Neural cell (in vitro differentiated cells): ENCODE measurements at regions not wholly inside any gene's neighbourhood (a gene's known extent, or its start where the extent isn't known, plus 50 kb on each side); places are given as distances from the start of the nearest gene placed in this dataset.

ENCODE experiments used
- H2AFZ ChIP-seq: fragments of 200-600, 300-800 bp; sonication (generic), shearing (Covaris generic); 2 replicates; pipeline ENCODE4 v1.6.0; 2014; ENCODE audit warnings: low read depth, mild to moderate bottlenecking, antibody characterized with exemption, low read length, moderate library complexity
- H3F3A ChIP-seq: fragments of 200-600 bp; shearing (Covaris generic); 2 replicates; pipeline ENCODE4 v1.6.1; 2016; ENCODE audit warnings: mild to moderate bottlenecking, moderate library complexity, mixed read lengths, antibody characterized with exemption, low read length; ENCODE audit not compliant: insufficient read depth, poor library complexity, severe bottlenecking
- H3K27ac ChIP-seq: fragments of 200-600, 300-800 bp; sonication (generic), shearing (Covaris generic); 2 replicates; pipeline ENCODE4 v1.5.1; 2014; ENCODE audit warnings: mild to moderate bottlenecking, low read length, moderate library complexity
- H3K27me3 ChIP-seq: fragments of 300-800, 200-600 bp; sonication (generic), shearing (Covaris generic); 2 replicates; pipeline ENCODE4 v1.6.0; 2014; ENCODE audit warnings: mild to moderate bottlenecking, low read depth, low read length, moderate library complexity; ENCODE audit not compliant: insufficient read depth
- H3K36me3 ChIP-seq: fragments of 300-800, 200-600 bp; sonication (generic), shearing (Covaris generic); 2 replicates; pipeline ENCODE4 v1.5.1; 2014; ENCODE audit warnings: mild to moderate bottlenecking, antibody characterized with exemption, low read length, moderate library complexity; ENCODE audit not compliant: insufficient read depth
- H3K4me2 ChIP-seq: fragments of 300-800, 200-600 bp; sonication (generic), shearing (Covaris generic); 2 replicates; pipeline ENCODE4 v1.6.0; 2014; ENCODE audit warnings: mild to moderate bottlenecking, low read length
- H3K4me3 ChIP-seq: fragments of 300-800, 200-600 bp; sonication (generic), shearing (Covaris generic); 2 replicates; pipeline ENCODE4 v1.5.1; 2014; ENCODE audit warnings: mild to moderate bottlenecking, low read length, moderate library complexity
- H3K79me2 ChIP-seq: fragments of 200-600 bp; shearing (Covaris generic); replicated peaks from 2 replicates; pipeline ENCODE4 v1.6.0; 2014; ENCODE audit warnings: mild to moderate bottlenecking, low read length, moderate library complexity; ENCODE audit not compliant: insufficient read depth
- H3K9ac ChIP-seq: fragments of 300-800, 200-600 bp; sonication (generic), shearing (Covaris generic); 2 replicates; pipeline ENCODE4 v1.6.1; 2016; ENCODE audit warnings: mild to moderate bottlenecking, low read length, mixed read lengths
- H3K9me2 ChIP-seq: fragments of 200-600 bp; shearing (Covaris generic); 2 replicates; pipeline ENCODE4 v1.6.1; 2016; ENCODE audit warnings: mild to moderate bottlenecking, low read length, mixed read lengths; ENCODE audit not compliant: insufficient read depth
- H3K9me3 ChIP-seq: fragments of 200-600, 300-800 bp; sonication (generic), shearing (Covaris generic); 2 replicates; pipeline ENCODE4 v1.6.1; 2016; ENCODE audit warnings: mild to moderate bottlenecking, mixed run types, low read length, moderate library complexity, mixed read lengths
- H4K20me1 ChIP-seq: fragments of 200-600 bp; shearing (Covaris generic); 2 replicates; pipeline ENCODE4 v1.6.1; 2016; ENCODE audit warnings: mild to moderate bottlenecking, mixed run types; ENCODE audit not compliant: insufficient read depth
- EP300 ChIP-seq: fragments of 450-650 bp; conservative IDR thresholded peaks from 2 replicates; pipeline ENCODE4 v1.6.1; 2014; ENCODE audit warnings: antibody characterized with exemption, mild to moderate bottlenecking, moderate library complexity; ENCODE audit not compliant: poor library complexity, severe bottlenecking
- EZH2 ChIP-seq: fragments of 200-600, 300-800 bp; shearing (Covaris generic), sonication (generic); IDR thresholded peaks from 2 replicates; pipeline ENCODE4 v1.6.1; 2014; ENCODE audit warnings: antibody characterized with exemption, low read length, borderline replicate concordance, mild to moderate bottlenecking; ENCODE audit not compliant: insufficient read depth, poor library complexity, severe bottlenecking
- MXI1 ChIP-seq: fragments of 450-650 bp; conservative IDR thresholded peaks from 2 replicates; pipeline ENCODE4 v1.6.1; 2014; ENCODE audit warnings: antibody characterized with exemption, mild to moderate bottlenecking; ENCODE audit not compliant: poor library complexity, severe bottlenecking
- POLR2AphosphoS5 ChIP-seq: IDR thresholded peaks from 2 replicates; pipeline ENCODE4 v1.6.1; 2012
- RAD21 ChIP-seq: fragments of 450-650 bp; conservative IDR thresholded peaks from 2 replicates; pipeline ENCODE4 v1.6.1; 2014; ENCODE audit warnings: antibody characterized with exemption, mild to moderate bottlenecking, moderate library complexity
- SMC3 ChIP-seq: fragments of 450-650 bp; conservative IDR thresholded peaks from 2 replicates; pipeline ENCODE4 v1.6.1; 2014; ENCODE audit warnings: antibody characterized with exemption, mild to moderate bottlenecking, moderate library complexity; ENCODE audit not compliant: poor library complexity
- TAF1 ChIP-seq: IDR thresholded peaks from 2 replicates; pipeline ENCODE4 v1.6.1; 2012; ENCODE audit warnings: low read depth
- TF ChIP-seq, protein P1 (sequence below): IDR thresholded peaks from 2 replicates; pipeline ENCODE4 v1.6.1; 2012; ENCODE audit warnings: borderline replicate concordance
- TF ChIP-seq, protein P2 (sequence below): fragments of 450-650 bp; IDR thresholded peaks from 2 replicates; pipeline ENCODE4 v1.5.1; 2014; ENCODE audit warnings: antibody characterized with exemption, mild to moderate bottlenecking, moderate library complexity; ENCODE audit not compliant: poor library complexity, severe bottlenecking

- no peaks in the 10 kb centered on the region for H3K27me3 ChIP-seq
- H3K4me2 ChIP-seq: no peak overlapping the region
- H3K79me2 ChIP-seq: no peaks in the 10 kb centered on the region
- H2AFZ ChIP-seq: no peak overlapping the region
- H3K9me3 ChIP-seq: no peaks in the 10 kb centered on the region
- H3K36me3 ChIP-seq: no peaks in the 10 kb centered on the region
- no peak overlapping the region for H3K4me3 ChIP-seq
- H3K9ac ChIP-seq: no peak overlapping the region
- H3K9me2 ChIP-seq: no peaks in the 10 kb centered on the region
- no peaks in the 10 kb centered on the region for H4K20me1 ChIP-seq
- TF ChIP-seq TAF1 (no peak), EZH2 (no peak), RAD21 (no peak), MXI1 (no peak), POLR2AphosphoS5 (no peak), EP300 (no peak), SMC3 (no peak)
- TF ChIP-seq, protein P1, sequence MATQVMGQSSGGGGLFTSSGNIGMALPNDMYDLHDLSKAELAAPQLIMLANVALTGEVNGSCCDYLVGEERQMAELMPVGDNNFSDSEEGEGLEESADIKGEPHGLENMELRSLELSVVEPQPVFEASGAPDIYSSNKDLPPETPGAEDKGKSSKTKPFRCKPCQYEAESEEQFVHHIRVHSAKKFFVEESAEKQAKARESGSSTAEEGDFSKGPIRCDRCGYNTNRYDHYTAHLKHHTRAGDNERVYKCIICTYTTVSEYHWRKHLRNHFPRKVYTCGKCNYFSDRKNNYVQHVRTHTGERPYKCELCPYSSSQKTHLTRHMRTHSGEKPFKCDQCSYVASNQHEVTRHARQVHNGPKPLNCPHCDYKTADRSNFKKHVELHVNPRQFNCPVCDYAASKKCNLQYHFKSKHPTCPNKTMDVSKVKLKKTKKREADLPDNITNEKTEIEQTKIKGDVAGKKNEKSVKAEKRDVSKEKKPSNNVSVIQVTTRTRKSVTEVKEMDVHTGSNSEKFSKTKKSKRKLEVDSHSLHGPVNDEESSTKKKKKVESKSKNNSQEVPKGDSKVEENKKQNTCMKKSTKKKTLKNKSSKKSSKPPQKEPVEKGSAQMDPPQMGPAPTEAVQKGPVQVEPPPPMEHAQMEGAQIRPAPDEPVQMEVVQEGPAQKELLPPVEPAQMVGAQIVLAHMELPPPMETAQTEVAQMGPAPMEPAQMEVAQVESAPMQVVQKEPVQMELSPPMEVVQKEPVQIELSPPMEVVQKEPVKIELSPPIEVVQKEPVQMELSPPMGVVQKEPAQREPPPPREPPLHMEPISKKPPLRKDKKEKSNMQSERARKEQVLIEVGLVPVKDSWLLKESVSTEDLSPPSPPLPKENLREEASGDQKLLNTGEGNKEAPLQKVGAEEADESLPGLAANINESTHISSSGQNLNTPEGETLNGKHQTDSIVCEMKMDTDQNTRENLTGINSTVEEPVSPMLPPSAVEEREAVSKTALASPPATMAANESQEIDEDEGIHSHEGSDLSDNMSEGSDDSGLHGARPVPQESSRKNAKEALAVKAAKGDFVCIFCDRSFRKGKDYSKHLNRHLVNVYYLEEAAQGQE: no peak
- TF ChIP-seq, protein P2, sequence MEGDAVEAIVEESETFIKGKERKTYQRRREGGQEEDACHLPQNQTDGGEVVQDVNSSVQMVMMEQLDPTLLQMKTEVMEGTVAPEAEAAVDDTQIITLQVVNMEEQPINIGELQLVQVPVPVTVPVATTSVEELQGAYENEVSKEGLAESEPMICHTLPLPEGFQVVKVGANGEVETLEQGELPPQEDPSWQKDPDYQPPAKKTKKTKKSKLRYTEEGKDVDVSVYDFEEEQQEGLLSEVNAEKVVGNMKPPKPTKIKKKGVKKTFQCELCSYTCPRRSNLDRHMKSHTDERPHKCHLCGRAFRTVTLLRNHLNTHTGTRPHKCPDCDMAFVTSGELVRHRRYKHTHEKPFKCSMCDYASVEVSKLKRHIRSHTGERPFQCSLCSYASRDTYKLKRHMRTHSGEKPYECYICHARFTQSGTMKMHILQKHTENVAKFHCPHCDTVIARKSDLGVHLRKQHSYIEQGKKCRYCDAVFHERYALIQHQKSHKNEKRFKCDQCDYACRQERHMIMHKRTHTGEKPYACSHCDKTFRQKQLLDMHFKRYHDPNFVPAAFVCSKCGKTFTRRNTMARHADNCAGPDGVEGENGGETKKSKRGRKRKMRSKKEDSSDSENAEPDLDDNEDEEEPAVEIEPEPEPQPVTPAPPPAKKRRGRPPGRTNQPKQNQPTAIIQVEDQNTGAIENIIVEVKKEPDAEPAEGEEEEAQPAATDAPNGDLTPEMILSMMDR: no peak
- no peaks in the 10 kb centered on the region for H3F3A ChIP-seq
- no peak overlapping the region for H3K27ac ChIP-seq
Measured at GRCh38 chr3:146830231-146830630, 225.1 kb upstream of the PLSCR5 start.

- H2AFZ ChIP-seq: no peak overlapping the region
- H3K9me3 ChIP-seq: no peaks in the 10 kb centered on the region
- no peak overlapping the region for H3K9ac ChIP-seq
- no peaks in the 10 kb centered on the region for H3K36me3 ChIP-seq
- H3K79me2 ChIP-seq: no peaks in the 10 kb centered on the region
- H3K4me3 ChIP-seq: no peak overlapping the region
- H3K27me3 ChIP-seq: no peaks in the 10 kb centered on the region
- H4K20me1 ChIP-seq: no peaks in the 10 kb centered on the region
- no peak for TF ChIP-seq EP300
- H3K27ac ChIP-seq: no peak overlapping the region
- H3K4me2 ChIP-seq: no peak overlapping the region
- no peaks in the 10 kb centered on the region for H3K9me2 ChIP-seq
- no peaks in the 10 kb centered on the region for H3F3A ChIP-seq
Measured at GRCh38 chr3:146827836-146828235, 222.7 kb upstream of the PLSCR5 start.

GRCh38 chr3:146823622-146824021 is 218.5 kb upstream of the PLSCR5 start:
- H3K27me3 ChIP-seq: no peaks in the 10 kb centered on the region

More at GRCh38 chr3:146823622-146824021, 218.5 kb upstream of the PLSCR5 start:
- no peaks in the 10 kb centered on the region for H3K36me3 ChIP-seq
- H3K79me2 ChIP-seq: no peaks in the 10 kb centered on the region
- H3K4me3 ChIP-seq: no peak overlapping the region
- H3F3A ChIP-seq: no peaks in the 10 kb centered on the region
- H3K9ac ChIP-seq: no peak overlapping the region
- H3K9me3 ChIP-seq: no peaks in the 10 kb centered on the region
- no peaks in the 10 kb centered on the region for H3K9me2 ChIP-seq
- H3K4me2 ChIP-seq: no peak overlapping the region
- TF ChIP-seq, protein P2: no peak
- TF ChIP-seq RAD21: no peak
- TF ChIP-seq TAF1: no peak
- TF ChIP-seq EP300: no peak
- TF ChIP-seq SMC3: no peak
- TF ChIP-seq, protein P1: no peak
- H2AFZ ChIP-seq: no peak overlapping the region
- no peaks in the 10 kb centered on the region for H4K20me1 ChIP-seq
- H3K27ac ChIP-seq: no peak overlapping the region
